Non-pigmented ciliary epithelial cell (primary cell): ENCODE measurements at regions not wholly inside any gene's neighbourhood (a gene's known extent, or its start where the extent isn't known, plus 50 kb on each side); places are given as distances from the start of the nearest gene placed in this dataset.
A peak's percentile ranks its signal among the peaks of the same experiment; 100 is the strongest.

Experiments used
- DNase-seq: peaks from one replicate; pipeline ENCODE4 v3.0.0-alpha.2; 2010; ENCODE audit warnings: low read depth

GRCh38 chr2:104703669-104704068 lies 150.2 kb upstream of the POU3F3 start:
- DNase-seq: no peak

GRCh38 chr2:104704496-104705245 lies 149.2 kb upstream of the POU3F3 start:
- DNase-seq: no peak

- no peak for DNase-seq
Observed at GRCh38 chr2:104707056-104707455, 146.9 kb upstream of the POU3F3 start.

DNA sequence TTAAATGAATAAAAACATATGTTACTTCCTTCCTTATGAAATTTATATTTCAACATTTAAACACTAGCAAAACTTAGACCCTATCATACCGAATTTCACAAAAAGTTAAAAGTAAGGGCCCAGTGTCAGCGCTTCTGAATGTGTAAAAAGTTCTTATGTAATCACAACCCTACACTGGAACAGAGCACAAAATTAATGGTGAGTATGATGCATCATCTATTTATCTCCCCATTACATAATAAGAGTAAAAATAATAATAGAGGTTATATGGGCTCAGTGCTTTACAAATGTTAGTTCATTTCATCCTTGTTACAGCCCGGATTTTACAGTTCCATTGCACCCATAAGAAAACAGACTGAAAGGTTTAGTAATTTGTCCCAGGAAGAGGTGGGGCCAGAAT lies 144.9 kb upstream of the POU3F3 start:
- DNase-seq: no peak

GRCh38 chr2:104716061-104716460 lies 137.9 kb upstream of the POU3F3 start:
- no peak for DNase-seq

DNA sequence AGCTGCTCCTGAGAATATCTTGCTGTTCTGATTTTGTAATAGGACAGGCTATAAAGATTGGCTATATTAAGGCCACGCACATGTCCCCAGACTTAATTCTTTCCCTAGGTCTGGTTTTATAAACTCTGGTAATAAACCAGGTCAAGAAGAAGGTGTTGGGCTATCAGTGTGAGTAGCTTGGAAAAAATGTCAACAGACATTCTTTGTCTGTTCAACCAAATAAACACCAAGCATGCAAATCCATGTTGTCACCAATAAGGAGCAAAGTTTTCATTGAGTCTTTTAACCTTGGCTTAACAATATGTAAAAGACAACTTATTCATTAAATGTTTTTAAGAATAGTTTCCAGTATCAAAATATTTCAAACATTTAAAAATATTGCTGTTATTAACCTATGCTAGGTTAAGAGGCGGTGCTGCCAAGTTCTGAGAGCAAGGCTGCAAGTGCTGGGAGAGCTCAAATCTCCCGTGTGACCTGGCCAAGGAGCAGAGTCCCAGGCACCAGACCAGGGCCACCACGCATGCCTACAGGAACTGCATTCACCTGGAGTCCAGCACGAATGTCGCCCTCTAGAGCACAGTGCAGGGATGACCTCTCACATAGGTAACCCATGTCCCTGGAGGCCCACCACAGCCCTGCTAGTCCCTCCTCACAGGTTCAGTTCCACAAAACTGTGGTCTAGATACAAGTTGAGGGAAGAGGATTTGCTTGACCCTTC lies 120.5 kb upstream of the POU3F3 start:
- DNase-seq: no peak

DNA sequence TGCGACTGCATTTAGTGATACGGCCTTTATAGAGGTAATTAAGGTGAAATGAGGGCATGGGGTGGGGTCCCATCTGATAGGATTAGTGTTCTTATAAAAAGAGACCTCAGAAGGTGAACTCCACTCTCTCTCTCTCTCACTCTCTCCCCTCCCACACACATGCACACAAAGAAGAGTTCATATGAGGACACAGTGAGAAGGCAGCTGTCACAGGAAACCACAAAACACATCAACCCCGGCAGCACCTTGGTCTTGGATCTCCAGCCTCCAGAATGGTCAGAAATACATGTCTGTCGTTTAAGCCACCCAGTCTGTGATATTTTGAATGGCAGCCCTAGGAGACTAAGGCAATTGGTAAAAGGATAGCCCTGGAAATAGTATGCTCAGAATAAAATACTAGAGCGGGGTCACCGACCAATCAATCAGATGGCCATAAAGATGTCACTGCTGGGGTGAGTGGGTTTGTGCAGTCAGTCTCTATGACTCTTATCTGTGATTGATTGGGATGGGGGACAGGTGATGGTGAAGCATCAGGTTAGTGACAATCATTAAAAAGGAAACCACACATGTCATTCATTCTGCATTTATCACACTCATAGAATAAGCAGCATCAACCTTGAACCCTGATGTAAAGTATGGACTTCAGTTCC lies 118.9 kb upstream of the POU3F3 start:
- no peak for DNase-seq

DNA sequence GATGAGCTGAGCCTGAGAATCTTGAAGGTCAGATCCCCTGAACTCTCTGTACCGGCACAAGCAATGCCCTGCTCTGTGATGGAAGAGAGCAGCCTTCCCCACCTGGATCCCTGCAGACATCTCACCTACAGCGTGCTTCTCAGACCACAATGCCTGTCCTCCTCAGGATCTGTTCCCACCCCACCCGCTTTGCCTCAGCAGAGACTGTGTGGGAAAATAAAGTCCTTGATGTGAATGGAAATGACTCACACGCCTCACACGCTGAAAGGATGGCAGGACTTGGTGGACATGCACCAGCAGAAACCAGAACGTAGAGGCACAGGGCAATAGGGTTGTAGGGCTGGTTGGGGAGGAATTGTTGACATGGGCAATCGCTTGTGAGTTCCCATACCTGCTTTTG lies 117.9 kb upstream of the POU3F3 start:
- no peak for DNase-seq

GRCh38 chr2:104741860-104742259 lies 112.1 kb upstream of the POU3F3 start:
- DNase-seq: no peak

- no peak for DNase-seq
Observed at GRCh38 chr2:104744537-104744936, 109.4 kb upstream of the POU3F3 start.

DNA sequence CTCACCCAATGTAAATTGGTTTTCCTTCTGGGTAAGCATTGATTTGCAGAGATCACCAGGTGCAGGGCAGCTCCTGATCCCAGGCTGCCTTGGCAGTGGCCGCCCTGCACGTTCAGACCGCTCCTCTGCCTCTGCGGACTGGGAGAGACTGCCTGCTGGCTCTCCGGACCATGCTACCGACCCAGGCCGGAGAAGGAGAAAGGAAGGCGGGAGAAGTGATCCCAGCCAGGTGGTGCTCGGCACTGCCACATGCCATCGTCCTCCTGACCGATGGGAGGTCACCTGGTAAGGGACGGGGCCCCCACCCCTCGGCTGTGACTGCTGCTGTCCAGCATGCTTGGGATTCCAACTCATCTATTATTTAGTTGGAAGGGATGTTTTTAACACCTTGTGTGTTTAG lies 108.1 kb upstream of the POU3F3 start:
- no peak for DNase-seq

DNA sequence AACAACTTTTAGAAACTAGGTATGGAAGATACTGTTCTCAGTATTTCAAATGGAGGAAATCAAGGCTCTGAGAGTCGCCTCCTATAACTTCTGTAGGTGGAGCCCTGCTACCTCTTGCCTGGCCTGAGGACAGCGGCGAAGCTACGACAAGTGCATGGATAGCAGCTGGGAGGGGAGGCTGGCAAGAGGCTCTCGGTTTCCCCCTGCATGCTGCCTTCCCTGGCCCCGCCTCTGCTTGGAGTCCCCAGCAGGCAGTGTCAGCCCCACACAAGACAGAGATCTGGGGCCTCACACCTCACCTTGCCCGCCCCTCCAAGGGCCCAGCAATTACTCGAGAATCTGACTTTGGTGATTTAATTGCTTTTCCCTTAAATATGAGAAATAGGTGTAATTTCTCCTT lies 107.6 kb upstream of the POU3F3 start:
- no peak for DNase-seq

GRCh38 chr2:104746858-104747257 lies 107.1 kb upstream of the POU3F3 start:
- no peak for DNase-seq

GRCh38 chr2:104749856-104750460 lies 104.0 kb upstream of the POU3F3 start:
- no peak for DNase-seq

DNA sequence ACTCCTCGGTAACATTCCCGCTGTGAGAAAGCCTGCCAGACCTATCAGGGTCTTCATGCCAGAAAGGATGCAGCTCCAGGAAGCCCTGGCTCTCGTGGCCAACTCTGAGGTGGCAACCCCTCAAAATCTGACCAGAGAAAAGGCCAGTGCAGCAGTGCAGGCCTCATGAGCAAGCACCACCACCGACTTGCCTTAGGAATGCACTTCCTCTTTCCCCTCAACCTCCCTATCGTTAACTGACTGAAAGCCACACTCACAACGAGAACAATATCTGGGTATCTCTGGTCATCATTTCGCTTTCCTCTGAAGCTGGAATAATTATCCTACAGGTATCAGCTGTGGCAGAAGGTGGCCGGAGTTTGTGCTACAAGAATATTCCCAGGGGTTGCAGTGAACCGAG lies 101.4 kb upstream of the POU3F3 start:
- DNase-seq: no peak

GRCh38 chr2:104755026-104755878 lies 98.7 kb upstream of the POU3F3 start:
- no peak for DNase-seq

DNA sequence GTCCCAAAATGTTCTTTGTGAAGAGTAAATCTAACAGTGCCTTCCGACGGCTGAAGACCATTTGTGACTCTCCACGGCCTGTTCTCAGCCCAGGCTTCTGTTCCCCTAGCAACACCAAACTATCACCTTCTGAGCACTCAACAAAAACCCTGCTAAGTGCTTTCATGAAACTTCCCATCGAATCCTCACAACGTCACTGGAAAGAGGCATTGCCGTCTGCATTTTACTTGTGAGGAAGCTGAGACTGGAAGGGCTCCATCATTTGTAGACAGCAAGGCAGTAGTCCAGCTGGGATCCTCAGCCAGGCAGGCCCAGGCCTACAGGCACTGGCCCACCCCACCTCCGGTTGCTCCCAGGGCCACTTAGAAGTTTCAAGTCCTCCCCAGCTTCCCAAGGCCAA lies 97.8 kb upstream of the POU3F3 start:
- no peak for DNase-seq

- no peak for DNase-seq
Observed at GRCh38 chr2:104757056-104757455, 96.9 kb upstream of the POU3F3 start.

GRCh38 chr2:104758199-104758620 lies 95.7 kb upstream of the POU3F3 start:
- DNase-seq: no peak

DNA sequence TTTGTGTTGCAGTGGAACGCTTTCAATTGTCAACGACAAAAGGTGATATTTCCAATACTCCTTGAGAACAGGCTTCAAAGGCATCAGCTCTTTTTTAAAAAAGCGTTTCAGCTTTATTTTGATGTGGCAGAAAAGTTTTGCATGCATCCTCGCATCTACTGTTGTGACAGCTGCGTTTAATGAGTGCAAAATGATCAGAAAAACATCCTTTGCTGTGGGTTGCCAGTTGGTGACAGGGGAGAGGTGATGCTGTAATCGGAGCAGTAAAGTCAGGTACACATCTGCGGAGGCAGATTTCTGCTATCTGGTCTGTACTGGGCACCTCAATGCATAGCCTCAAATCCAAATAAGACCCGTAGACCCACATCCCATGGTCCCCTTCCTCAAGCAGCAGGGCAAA lies 91.9 kb upstream of the POU3F3 start:
- no peak for DNase-seq

GRCh38 chr2:104766683-104767082 lies 87.2 kb upstream of the POU3F3 start:
- DNase-seq: no peak

DNA sequence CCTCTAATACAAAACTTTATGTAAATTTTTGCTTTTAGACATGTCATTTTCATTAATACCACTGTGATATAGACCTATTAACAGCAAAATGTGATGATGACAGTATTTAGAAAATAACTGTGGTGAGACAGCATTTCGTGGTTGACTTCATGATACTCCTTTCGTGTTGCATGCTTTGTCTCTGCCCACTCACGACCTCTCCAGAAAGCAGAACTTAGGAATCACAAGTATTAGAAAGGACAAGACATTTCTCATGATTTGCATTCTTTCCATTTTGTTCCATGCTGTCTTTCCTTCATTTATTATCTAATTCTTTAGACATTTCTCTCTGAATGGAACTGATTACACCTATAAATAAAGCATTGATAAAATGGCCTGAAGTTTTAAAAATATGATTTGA lies 85.2 kb upstream of the POU3F3 start:
- DNase-seq: peak; percentile 60
